Stomach (tissue), 4 donors: ENCODE measurements at regions not wholly inside any gene's neighbourhood (a gene's known extent, or its start where the extent isn't known, plus 50 kb on each side); places are given as distances from the start of the nearest gene placed in this dataset.

Source experiments
- CTCF ChIP-seq, 7 experiments: fragments of 450-650 bp in 4 of 7; fragments of 200-600 bp in 3 of 7; sonication (generic) in 3 of 7; IDR thresholded peaks; one replicate each; pipeline ENCODE4 v1.5.1; 2016 to 2019; ENCODE audit warnings: antibody characterized with exemption in 7 of 7, control low read depth in 2 of 7, mild to moderate bottlenecking in 1 of 7
- EP300 ChIP-seq: sonication (generic); formaldehyde crosslinking; IDR thresholded peaks from one replicate; pipeline ENCODE4 v1.6.1; 2017; ENCODE audit warnings: antibody characterized with exemption
- POLR2A ChIP-seq, 4 donors: fragments of 450-650 bp; IDR thresholded peaks; one replicate each; pipeline ENCODE4 v1.6.1; 2016; ENCODE audit warnings: antibody characterized with exemption in 4 of 4, control low read depth in 2 of 4, mild to moderate bottlenecking in 1 of 4, moderate library complexity in 1 of 4
- POLR2AphosphoS5 ChIP-seq, 3 donors: sonication (generic); formaldehyde crosslinking; IDR thresholded peaks; one replicate each; pipeline ENCODE4 v1.6.1; 2016; ENCODE audit warnings: antibody characterized with exemption in 3 of 3

- TF ChIP-seq CTCF (IDR thresholded peaks at IDR 0.05): no peak
- no peak for TF ChIP-seq POLR2A (IDR thresholded peaks at IDR 0.05)
- TF ChIP-seq EP300: no peak
- TF ChIP-seq POLR2AphosphoS5 (IDR thresholded peaks at IDR 0.05): no peak
Measured at GRCh38 chr13:68970532-68970931, 1137.1 kb upstream of the ATXN8OS start.
